ENCODE measurements at regions not wholly inside any gene's neighbourhood (a gene's known extent, or its start where the extent isn't known, plus 50 kb on each side); places are given as distances from the start of the nearest gene placed in this dataset.
"Not testable (repeated sequence)": the region's sequence is repeated elsewhere in the genome, so short reads cannot be mapped to it uniquely, and the experiment has no call there.

DNA sequence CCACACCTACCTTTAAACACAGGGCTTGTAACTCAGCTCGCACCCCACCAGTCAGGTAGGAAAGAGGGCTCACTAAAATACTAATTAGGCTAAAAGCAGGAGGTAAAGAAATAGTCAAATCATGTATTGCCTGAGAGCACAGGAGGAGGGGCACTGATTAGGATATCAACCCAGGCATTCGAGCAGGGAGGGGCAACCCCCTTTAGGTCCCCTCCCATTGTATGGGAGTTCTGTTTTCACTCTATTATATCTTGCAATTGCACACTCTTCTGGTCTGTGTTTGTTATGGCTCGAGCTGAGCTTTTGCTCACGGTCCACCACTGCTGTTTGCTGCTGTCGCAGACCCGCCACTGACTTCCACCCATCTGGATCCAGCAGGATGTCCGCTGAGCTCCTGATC is 657.2 kb downstream of the PRIM2 start:
- DNase-seq (no peak), ATAC-seq (no peak)
- no peak overlapping the region for H3K4me3 ChIP-seq
- no peak overlapping the region for H3K27ac ChIP-seq
- H3K9me3 ChIP-seq: no peaks in the 10 kb centered on the region
- TF ChIP-seq, protein P1, sequence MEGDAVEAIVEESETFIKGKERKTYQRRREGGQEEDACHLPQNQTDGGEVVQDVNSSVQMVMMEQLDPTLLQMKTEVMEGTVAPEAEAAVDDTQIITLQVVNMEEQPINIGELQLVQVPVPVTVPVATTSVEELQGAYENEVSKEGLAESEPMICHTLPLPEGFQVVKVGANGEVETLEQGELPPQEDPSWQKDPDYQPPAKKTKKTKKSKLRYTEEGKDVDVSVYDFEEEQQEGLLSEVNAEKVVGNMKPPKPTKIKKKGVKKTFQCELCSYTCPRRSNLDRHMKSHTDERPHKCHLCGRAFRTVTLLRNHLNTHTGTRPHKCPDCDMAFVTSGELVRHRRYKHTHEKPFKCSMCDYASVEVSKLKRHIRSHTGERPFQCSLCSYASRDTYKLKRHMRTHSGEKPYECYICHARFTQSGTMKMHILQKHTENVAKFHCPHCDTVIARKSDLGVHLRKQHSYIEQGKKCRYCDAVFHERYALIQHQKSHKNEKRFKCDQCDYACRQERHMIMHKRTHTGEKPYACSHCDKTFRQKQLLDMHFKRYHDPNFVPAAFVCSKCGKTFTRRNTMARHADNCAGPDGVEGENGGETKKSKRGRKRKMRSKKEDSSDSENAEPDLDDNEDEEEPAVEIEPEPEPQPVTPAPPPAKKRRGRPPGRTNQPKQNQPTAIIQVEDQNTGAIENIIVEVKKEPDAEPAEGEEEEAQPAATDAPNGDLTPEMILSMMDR (IDR thresholded peaks at IDR 0.05): no peak
- H3K27me3 ChIP-seq (ENCODE audit: low read depth): no peaks in the 10 kb centered on the region
- intact Hi-C loops (cut with DNase I): no loop called here
- H3K4me1 ChIP-seq: no peaks in the 10 kb centered on the region
- no peaks in the 10 kb centered on the region for H3K36me3 ChIP-seq

DNA sequence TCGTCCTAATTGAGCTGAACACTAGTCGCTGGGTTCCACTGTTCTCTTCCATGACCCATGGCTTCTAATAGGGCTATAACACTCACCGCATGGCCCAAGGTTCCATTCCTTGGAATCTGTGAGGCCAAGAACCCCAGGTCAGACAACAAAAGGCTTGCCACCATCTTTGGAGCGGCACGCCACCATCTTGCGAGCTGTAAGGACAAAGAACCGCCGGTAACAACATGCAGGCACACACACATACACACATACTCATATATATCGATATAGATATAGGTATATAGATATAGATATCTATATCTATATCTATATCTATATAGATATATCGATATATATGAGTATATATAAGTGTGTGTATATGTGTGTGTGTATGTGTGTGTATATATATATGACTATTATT is 657.7 kb downstream of the PRIM2 start:
- H3K9me3 ChIP-seq; H3K27ac ChIP-seq; H3K4me3 ChIP-seq; ATAC-seq; DNase-seq; H3K27me3 ChIP-seq (ENCODE audit: low read depth); H3K4me1 ChIP-seq; H3K36me3 ChIP-seq; intact Hi-C loops (cut with DNase I): not testable (repeated sequence)

DNA sequence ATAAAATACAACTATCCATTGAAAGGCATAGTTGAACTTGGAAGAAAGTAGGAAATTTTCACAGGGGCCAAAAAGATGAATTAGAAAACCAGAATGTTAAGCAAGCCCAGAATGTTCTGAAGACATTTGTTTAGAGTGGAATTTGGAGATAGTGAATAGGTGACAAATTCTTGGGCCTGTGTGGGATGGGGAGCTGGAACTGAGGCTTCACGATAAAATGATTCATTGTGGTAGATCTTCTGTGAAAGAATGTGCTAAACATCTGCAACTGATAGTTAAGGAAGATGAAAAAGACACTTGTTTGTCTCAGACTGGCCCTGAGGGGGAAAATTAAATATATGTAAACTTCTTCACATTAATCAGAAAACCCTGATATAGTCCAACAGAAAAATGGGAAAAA is 658.9 kb downstream of the PRIM2 start:
- H3K4me3 ChIP-seq; intact Hi-C loops (cut with DNase I); H3K4me1 ChIP-seq; H3K36me3 ChIP-seq; H3K27me3 ChIP-seq (ENCODE audit: low read depth); H3K27ac ChIP-seq; H3K9me3 ChIP-seq; ATAC-seq; DNase-seq: not testable (repeated sequence)

DNA sequence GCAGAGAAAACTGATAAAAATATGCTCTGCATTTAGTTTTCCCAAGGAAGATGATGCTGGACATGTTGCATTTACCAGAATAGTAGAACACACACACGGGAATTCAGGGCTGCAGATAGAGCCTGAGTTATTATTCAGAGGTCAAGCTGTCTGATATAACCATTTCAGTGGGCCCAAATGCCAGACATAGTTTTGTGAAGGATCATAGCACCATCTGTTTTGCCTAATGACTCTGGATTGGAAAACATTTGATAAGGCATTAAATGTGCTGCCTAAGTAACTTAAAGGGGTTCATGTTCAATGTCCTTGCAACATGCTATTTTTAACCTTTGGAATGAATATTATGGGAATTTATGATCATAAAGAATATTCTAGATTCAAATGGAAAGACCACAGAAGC is 666.2 kb downstream of the PRIM2 start:
- intact Hi-C loops (cut with DNase I); H3K9me3 ChIP-seq; H3K36me3 ChIP-seq; H3K4me1 ChIP-seq; H3K27me3 ChIP-seq (ENCODE audit: low read depth); ATAC-seq; H3K27ac ChIP-seq; H3K4me3 ChIP-seq; DNase-seq: not testable (repeated sequence)

DNA sequence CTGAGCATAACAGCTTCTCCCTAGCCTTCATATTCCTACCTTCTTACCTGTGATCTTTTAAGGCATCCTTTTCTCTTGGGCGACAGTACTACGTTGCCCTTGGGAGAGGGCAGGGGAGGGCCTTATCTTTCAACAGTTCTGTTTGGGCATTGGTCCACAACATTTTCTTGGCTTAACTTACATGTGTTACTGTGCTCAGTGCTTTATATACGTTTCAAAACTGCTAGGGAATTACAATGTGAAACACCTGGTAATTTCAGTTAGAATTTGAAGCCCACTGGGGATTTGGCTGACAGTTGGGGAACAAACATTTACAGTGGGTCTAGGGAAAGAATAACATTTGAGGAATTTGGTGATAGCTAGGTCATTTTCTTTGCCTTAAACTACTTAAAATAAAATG is 667.1 kb downstream of the PRIM2 start:
- H3K9me3 ChIP-seq; DNase-seq; ATAC-seq; intact Hi-C loops (cut with DNase I); H3K36me3 ChIP-seq; H3K27me3 ChIP-seq (ENCODE audit: low read depth); H3K4me1 ChIP-seq; H3K27ac ChIP-seq; H3K4me3 ChIP-seq: not testable (repeated sequence)

DNA sequence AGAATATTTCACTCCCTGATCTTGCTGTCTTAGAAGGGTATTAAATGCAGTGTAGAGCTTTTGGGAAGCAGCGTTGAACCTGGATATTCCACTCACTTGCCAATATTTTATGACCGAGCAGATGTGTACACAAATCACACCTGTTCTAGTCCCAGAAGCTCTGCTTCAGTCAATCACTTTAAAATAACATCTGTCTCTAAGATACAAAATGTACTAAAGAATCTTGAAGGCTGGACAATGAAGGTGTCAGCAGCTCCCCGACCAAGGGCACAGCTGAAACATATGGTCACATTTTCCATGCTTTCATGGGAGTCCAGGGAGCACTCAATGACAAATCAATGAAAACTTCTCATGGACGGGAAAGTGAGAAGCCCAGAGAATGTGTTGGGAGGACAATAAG is 668.3 kb downstream of the PRIM2 start:
- H3K36me3 ChIP-seq; H3K9me3 ChIP-seq; H3K4me3 ChIP-seq; intact Hi-C loops (cut with DNase I); H3K27ac ChIP-seq; H3K27me3 ChIP-seq (ENCODE audit: low read depth); H3K4me1 ChIP-seq; ATAC-seq; DNase-seq: not testable (repeated sequence)

DNA sequence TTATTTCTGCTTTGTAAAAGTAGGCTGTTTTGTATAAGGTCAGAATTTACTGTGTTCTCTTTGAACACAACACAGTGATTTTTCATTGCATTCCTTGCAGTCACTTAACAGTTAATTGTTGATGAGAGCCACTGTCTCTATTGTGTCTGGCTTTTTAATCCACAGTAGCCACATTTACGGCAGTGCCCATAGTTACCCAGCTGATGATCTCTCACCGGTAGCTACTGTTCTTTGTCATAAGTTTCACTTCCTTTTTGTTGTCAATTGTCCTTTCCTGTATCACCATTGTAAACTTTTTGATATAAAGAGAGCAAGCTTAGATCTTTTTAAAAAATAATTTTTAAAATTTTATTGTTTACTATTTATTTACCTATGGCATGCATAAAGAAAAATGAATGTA is 669.2 kb downstream of the PRIM2 start:
- H3K4me3 ChIP-seq; ATAC-seq; H3K27me3 ChIP-seq (ENCODE audit: low read depth); H3K27ac ChIP-seq; H3K4me1 ChIP-seq; intact Hi-C loops (cut with DNase I); H3K9me3 ChIP-seq; H3K36me3 ChIP-seq; DNase-seq: not testable (repeated sequence)

DNA sequence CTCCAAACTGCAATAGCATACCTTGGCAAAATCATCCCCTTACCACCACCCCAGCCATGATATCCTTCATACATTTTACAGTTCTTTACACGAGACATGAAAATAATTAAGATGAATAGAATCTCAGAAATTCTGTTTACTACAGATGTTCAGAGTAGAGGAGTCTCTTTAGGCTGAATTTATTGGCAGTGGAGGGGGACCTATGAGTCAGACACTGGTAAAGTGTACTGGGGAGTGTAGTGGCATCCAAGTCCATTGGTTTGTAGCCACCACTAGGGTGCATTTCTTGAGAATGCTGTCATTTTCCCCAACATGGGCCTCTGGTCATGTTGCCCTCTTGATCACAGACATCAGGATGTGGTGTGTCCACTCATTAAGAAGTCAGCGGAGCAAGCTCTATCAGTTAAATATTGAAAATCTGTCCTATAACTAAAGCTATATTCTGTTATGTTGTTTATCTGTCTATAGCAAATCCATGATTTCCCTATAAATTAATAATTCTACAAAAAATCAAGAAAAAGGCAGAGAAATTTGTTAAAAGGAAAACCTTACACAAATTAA is 672.2 kb downstream of the PRIM2 start:
- ATAC-seq; H3K27me3 ChIP-seq (ENCODE audit: low read depth); H3K36me3 ChIP-seq; DNase-seq; intact Hi-C loops (cut with DNase I); H3K27ac ChIP-seq; H3K4me1 ChIP-seq; H3K9me3 ChIP-seq; H3K4me3 ChIP-seq: not testable (repeated sequence)

DNA sequence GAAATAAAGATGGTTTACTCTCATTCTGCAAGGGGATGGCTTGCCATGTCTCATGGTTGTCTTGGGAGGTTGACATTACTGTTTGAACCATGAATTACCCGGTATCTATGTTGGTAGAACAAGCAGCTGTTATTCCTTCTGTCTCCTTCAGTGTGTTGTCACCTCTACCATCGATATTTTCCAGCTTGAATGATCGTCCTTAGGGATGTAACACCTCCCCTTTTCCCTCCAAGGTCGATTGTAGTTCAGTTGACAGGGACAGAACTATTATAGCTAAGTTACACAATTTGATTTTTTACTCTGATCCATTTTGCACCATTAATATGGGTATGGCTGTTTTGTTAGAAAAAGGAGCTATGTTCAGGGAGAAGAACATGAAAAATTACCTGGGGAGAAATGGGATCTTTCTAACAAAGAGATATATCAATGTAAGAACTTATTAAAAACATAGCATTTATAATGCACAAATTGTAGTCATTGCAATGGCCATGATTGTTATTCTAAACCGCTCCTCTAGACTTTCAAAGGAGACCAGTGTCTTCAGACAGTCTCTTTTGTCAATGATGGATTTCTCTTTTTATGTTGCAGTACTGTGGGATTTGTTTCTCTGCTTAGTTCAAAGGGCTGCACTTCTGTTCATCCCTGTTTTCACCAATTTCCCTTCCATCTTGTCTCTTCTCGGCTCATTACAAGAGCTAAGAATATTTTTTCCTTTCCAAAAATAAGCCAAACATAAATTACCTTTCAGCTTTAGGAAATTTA is 681.6 kb downstream of the PRIM2 start:
- intact Hi-C loops (cut with DNase I): not testable (repeated sequence)

DNA sequence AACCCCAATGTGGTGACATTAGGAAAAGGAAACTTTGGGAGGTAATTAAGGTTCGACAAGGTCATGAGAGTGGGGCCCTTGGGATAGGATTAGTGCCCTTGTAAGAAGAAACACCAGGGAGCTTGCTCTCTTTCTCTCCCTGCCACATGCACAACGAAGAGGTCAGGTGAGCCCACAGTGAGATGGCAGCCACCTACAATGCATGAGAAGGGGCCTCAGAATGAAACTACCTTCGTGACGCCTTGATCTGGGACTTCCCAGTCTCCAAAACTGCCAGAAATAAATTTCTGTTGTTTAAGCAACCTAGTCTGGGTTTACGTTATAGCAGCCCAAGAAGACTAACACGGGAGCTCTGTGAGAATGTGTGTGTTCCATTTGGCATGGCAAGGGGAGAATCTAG is 682.8 kb downstream of the PRIM2 start:
- ATAC-seq; H3K4me3 ChIP-seq; H3K27me3 ChIP-seq (ENCODE audit: low read depth); H3K9me3 ChIP-seq; intact Hi-C loops (cut with DNase I); H3K27ac ChIP-seq; H3K36me3 ChIP-seq; H3K4me1 ChIP-seq; DNase-seq: not testable (repeated sequence)

More for the DNA sequence above, 681.6 kb downstream of the PRIM2 start:
- not testable (repeated sequence) for ATAC-seq; H3K9me3 ChIP-seq; DNase-seq; H3K27ac ChIP-seq; H3K4me3 ChIP-seq; H3K27me3 ChIP-seq (ENCODE audit: low read depth); H3K4me1 ChIP-seq; H3K36me3 ChIP-seq

DNA sequence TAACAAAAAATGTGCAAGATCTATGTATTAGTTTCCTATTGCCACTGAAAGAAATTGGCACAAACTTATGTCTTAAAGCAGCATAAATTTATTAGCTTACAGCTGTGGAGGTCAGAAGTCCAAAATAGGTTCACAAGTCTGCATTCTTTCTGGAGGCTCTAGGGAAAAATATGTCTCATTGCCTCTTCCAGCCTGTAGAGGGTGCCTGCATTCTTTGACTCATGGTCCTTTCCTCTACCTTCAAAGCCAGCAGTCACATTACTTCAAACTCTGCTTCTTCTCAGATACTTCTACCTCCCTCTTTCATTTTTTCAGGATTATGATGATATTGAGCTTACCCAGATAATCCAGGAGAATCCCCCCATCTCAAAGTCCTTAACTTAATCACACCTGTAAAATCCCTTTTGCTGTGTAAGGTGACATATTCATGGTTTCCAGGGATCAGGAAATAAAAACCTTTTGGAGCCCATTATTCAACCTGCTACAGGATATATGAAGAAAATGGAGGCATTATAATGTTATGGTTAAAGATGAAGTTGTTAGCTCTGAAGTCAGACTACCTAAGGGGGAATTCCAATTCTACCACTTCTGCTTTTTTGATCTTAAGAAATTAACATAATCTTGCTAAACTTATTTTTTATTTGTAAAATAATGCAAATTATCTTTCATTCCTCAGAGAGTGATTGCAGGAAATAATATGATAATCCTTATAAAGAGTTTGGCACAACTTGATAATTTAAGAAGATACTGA is 686.2 kb downstream of the PRIM2 start:
- not testable (repeated sequence) for DNase-seq

DNA sequence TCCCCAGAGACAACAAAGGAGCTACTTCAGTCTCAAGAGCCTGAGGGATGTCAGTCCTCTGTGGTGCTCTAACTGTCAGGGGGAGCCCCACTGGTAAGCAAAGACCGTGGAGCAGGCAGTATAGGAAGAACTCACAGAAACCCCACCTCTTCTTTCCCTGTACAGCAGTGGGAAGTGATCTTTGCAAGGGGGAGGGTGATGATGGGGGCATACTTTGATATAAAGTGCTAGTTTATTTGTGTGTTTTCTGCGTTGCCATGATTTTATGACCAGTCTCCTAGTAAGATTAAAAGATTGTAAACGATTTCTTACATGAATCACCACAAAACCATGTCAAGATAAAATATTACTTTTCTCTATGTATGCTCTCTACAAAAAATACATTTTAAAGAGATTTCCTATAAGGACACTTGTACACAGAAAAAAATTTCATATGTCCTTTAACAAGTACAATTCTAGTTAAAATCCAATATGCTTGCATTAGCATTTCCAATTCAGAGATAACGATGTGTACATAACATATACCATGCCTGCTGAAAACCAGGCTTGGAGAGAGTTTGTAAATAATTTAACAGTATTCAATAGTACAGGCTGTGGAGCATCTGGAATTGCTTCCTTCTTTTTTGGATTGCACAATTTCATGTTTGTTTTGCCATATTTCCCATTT is 690.0 kb downstream of the PRIM2 start:
- H3K4me3 ChIP-seq; H3K9me3 ChIP-seq; H3K27me3 ChIP-seq (ENCODE audit: low read depth); H3K36me3 ChIP-seq; H3K4me1 ChIP-seq; intact Hi-C loops (cut with DNase I); DNase-seq; H3K27ac ChIP-seq: not testable (repeated sequence)
- peak in 1 of 2 donors; percentile 38 for ATAC-seq

More for the DNA sequence above, 686.2 kb downstream of the PRIM2 start:
- ATAC-seq; H3K9me3 ChIP-seq; H3K27me3 ChIP-seq (ENCODE audit: low read depth); H3K4me3 ChIP-seq; intact Hi-C loops (cut with DNase I); H3K4me1 ChIP-seq; H3K36me3 ChIP-seq; H3K27ac ChIP-seq: not testable (repeated sequence)

Measured in lower lobe of right lung (tissue), 2 donors.